OCI-LY3 (cell line): ENCODE measurements at regions not wholly inside any gene's neighbourhood (a gene's known extent, or its start where the extent isn't known, plus 50 kb on each side); places are given as distances from the start of the nearest gene placed in this dataset.

Experiments used
- EZH2phosphoT487 ChIP-seq: fragments of 200-600 bp; shearing (Covaris generic); IDR thresholded peaks from 2 replicates; pipeline ENCODE4 v1.6.1; 2018; ENCODE audit warnings: antibody characterized with exemption, mixed run types, low read depth
- TF ChIP-seq, protein P1 (sequence below): fragments of 200-600, 300-600 bp; sonication (generic); IDR thresholded peaks from 2 replicates; pipeline ENCODE4 v1.5.1; 2014; ENCODE audit warnings: antibody characterized with exemption, low read length, low read depth

DNA sequence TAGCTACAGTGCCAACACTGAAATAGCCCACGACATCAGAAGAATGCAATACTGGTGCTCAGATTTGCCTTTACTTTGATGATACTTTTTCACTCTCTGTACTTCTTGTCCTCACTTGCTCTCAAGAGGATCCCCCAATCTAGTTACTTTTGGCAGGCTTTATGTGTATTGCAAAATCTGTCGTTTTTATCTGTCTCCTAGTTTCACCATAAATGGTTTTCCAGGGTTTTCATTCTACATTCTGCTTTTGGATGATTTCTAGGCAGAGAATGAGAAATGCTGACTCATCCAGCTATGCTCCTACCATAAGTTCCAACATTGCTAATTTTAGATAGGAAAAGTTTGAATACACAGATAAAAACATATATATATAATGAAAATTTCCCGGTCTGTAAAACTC lies 659.5 kb upstream of the NRG3 start:
- TF ChIP-seq, protein P1, sequence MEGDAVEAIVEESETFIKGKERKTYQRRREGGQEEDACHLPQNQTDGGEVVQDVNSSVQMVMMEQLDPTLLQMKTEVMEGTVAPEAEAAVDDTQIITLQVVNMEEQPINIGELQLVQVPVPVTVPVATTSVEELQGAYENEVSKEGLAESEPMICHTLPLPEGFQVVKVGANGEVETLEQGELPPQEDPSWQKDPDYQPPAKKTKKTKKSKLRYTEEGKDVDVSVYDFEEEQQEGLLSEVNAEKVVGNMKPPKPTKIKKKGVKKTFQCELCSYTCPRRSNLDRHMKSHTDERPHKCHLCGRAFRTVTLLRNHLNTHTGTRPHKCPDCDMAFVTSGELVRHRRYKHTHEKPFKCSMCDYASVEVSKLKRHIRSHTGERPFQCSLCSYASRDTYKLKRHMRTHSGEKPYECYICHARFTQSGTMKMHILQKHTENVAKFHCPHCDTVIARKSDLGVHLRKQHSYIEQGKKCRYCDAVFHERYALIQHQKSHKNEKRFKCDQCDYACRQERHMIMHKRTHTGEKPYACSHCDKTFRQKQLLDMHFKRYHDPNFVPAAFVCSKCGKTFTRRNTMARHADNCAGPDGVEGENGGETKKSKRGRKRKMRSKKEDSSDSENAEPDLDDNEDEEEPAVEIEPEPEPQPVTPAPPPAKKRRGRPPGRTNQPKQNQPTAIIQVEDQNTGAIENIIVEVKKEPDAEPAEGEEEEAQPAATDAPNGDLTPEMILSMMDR, result no peak
- TF ChIP-seq EZH2phosphoT487, result no peak
